HG02610 (cell line): ENCODE measurements at regions not wholly inside any gene's neighbourhood (a gene's known extent, or its start where the extent isn't known, plus 50 kb on each side); places are given as distances from the start of the nearest gene placed in this dataset.

ENCODE experiments used
- ATAC-seq: cut with Tn5 transposase; IDR thresholded peaks from one replicate; pipeline ENCODE4 v1.9.1; 2021; ENCODE audit warnings: mild to moderate bottlenecking, moderate library complexity; ENCODE audit not compliant: unreplicated experiment

DNA sequence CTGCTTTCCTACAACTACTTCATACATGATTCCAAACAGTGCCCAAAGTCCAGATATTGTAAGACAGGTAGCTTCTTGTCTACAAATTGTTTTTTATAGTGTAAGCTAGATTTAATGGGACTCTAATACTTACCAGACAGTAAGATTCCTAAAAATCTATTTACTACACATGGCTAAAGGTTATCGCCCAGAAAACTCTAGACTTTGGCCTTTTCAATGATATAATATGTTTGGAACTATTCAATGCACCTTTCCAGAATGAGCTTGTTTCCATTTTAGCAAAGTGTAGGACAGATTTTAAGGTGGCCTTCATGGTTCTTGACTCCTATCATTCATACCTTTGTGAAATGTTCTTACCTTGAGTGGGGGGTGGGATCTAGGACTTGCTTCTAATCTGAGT lies 951.0 kb downstream of the SORCS1 start:
- no peak for ATAC-seq

DNA sequence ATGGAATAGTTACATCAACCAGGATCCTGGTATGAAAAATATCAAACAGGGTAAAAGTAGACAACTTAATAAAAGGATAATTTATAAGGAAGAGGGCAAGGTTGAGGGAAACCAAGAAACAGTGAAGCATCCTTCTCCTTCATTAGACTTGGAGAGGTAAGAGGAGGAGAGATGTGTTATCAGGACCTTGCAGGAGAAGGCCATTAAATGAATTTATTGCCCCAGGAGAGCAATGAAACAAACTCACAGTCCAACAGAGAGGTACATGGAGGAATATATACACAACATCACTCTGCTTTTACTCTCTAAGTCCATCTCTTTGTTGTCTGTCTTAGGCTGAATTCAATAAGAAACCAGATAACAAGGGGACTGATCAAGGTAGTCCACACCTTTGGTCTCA lies 966.2 kb downstream of the SORCS1 start:
- ATAC-seq, result no peak

GRCh38 chr10:106189292-106189691 lies 975.2 kb downstream of the SORCS1 start:
- ATAC-seq, result no peak

- ATAC-seq, result no peak
Observed at GRCh38 chr10:106185951-106186350, 978.6 kb downstream of the SORCS1 start.

GRCh38 chr10:106183041-106183440 lies 981.5 kb downstream of the SORCS1 start:
- ATAC-seq, result no peak

DNA sequence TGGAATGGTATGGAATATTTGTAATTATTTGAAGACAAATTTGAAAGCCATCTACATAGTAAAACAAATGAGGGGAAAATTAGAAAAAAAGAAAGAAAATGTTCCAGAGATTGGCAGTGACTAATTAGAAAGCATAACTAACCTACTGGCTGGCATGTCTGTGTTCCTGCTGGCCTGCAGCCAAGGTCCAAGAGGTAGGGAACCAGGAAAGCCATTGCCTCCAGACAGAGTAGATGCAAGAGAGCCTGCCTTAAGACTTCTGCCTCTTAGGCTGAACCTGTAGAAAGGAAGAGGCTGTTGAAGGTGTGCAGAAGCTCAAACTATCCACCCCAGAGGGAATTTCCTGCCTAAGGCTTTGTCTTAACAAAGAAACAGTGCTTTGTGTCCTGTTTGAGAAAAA lies 982.0 kb downstream of the SORCS1 start:
- no peak for ATAC-seq

- ATAC-seq, result no peak
Observed at GRCh38 chr10:106181501-106181900, 983.0 kb downstream of the SORCS1 start.

GRCh38 chr10:106179430-106179829 lies 985.1 kb downstream of the SORCS1 start:
- no peak for ATAC-seq

GRCh38 chr10:106175760-106176377 lies 988.6 kb downstream of the SORCS1 start:
- ATAC-seq, result no peak

- ATAC-seq, result no peak
Observed at GRCh38 chr10:106173838-106174237, 990.7 kb downstream of the SORCS1 start.

DNA sequence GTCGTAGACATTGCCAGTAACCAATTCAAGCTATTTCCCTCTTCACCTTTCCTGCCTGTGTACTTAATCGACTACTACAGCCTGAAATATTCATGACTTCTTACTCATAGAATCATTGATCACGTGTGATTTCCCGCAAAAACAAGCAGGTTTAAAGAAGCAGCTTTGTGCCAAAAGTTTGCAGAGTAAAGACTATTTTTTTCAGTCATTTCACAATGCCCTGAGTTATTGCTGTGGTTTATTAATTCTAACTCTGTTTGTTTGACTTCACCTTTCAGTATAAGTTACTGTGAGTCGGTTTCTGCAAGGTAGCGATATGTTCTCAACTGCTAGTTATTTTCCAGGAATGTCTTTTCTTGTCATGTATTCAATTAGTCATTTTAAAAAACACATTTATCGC lies 995.3 kb downstream of the SORCS1 start:
- ATAC-seq, result no peak

DNA sequence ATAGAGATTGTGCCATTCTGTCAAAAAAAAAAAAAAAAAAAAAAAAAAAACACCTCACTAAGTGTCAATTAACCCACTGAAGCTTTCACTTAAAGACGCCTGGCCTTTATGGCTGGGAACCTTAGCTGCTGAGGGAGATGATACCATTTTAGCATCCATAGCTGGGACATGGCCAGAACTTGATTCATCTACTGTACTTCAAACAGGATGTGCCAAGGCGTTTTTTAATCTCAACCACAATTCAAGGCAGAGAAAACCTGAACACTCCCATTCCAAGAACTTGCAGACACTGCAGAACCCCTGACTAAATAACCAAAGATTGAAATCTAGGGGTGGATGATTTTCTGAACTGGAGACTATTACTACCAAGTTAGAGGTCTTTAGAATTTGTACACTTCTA lies 996.6 kb downstream of the SORCS1 start:
- ATAC-seq, result no peak

- ATAC-seq, result no peak
Observed at GRCh38 chr10:106158241-106158640, 1006.3 kb downstream of the SORCS1 start.

DNA sequence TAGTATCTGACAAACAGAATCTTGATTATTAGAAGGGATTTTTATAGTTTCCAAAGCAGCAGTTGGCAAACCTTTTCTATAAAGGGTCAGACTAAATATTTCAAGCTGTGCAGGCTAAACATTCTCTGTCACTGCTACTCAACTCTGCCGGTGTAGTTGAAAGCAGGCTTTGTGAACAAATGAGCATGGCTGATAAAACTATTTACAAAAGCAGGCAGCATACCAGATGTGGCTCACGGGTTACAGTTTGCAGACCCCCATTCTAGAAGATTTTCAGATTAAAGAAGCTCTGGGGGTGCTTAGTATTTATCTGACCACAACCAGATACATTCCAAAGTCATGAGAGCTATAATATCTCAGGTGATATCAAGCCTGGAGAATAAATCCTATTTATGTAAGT lies 1017.5 kb downstream of the SORCS1 start:
- no peak for ATAC-seq

- no peak for ATAC-seq
Observed at GRCh38 chr10:106139915-106140314, 1024.6 kb downstream of the SORCS1 start.

DNA sequence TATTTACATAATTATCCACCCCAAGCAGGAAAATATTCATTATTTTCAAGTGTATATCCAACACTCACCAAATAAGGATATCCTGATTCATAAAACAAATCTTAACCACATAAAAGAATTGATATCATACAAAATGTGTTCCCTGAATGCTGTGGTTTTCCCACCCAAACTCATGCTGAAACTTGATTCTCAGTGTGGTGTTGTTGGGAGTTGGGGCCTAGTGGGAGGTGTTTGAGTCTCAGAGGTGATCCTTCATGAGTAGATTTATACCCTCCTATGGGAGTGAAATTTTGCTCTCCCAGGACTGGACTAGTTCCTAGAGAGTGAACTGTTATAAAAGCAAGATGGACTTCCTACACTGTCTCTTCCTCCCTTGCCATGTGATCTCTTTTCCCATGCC lies 1028.3 kb downstream of the SORCS1 start:
- ATAC-seq, result no peak

DNA sequence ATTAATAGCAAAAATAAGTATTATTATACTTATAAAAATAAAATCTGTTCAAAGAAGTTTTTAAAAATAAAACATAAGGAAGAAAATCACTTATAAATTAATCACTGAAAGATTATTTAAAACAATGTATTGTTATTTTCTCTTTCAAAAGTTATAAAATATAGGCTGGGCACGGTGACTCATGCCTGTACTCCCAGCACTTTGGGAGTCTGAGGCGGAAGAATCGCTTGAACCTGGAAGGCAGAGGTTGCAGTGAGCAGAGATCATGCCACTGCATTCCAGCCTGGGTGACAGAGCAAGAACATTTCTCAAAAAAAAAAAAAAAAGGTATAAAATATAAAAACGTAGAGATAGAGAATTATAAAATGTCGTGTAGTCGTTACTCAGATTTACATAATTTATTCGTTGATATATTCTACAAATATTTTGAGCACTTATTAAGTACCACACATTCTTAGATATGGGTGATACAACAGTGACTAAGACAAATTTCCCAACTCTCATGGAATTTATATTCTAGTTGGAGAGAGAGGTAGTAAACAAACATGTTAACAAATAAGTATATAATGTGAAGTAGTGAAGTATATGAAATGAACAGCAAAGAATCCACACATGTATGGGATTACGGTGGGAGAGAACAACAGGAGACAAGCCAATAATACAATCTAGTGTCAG lies 1030.0 kb downstream of the SORCS1 start:
- ATAC-seq, result no peak

GRCh38 chr10:106133451-106133850 lies 1031.1 kb downstream of the SORCS1 start:
- no peak for ATAC-seq

DNA sequence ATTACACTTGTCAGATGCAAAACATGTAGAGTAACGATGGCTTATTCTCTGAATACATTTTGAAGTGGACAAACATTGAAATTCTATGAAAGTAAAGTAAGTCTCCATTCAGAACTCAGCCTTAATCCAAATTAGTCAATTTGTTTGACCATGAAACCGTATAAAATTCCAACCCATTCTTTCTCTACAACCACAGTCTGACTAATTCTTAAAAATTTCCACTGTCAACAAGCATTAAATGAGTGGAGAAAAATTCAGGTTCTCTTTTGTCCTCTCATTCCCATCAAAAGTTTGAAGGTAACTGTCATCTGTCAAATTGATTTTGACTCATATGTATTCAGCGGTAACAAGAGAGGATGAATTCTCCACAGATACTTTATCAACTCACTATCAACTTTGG lies 1031.5 kb downstream of the SORCS1 start:
- no peak for ATAC-seq

GRCh38 chr10:106114656-106115186 lies 1049.8 kb downstream of the SORCS1 start:
- no peak for ATAC-seq

DNA sequence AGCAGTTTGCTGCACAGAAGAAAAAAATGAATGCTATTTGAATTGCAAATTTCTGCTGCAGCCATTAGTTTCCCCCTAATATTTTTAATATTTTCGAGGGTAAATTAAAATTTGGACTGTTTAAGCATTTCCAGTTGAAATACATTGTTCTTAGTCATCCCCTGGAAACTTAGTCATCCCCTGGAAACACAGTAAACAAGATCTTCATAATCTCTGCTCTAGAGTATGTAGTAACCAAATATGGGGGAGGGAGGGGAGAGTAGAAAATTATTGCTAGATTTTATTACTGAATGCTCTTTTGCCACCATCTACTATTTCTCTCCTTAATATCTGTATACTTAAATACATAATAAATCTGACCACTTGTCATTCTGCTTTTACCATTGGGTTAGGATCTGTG lies 1053.3 kb downstream of the SORCS1 start:
- no peak for ATAC-seq

GRCh38 chr10:106107706-106108105 lies 1056.8 kb downstream of the SORCS1 start:
- no peak for ATAC-seq

- ATAC-seq, result no peak
Observed at GRCh38 chr10:106106114-106106513, 1058.4 kb downstream of the SORCS1 start.
